ENCODE measurements at regions not wholly inside any gene's neighbourhood (a gene's known extent, or its start where the extent isn't known, plus 50 kb on each side); places are given as distances from the start of the nearest gene placed in this dataset.

GRCh38 chr2:38131676-38132075, 55.7 kb upstream of the CYP1B1 start:
- H3K4me3 ChIP-seq (ENCODE audit: insufficient read depth, low read length): no peak overlapping the region
- TF ChIP-seq, protein P1, sequence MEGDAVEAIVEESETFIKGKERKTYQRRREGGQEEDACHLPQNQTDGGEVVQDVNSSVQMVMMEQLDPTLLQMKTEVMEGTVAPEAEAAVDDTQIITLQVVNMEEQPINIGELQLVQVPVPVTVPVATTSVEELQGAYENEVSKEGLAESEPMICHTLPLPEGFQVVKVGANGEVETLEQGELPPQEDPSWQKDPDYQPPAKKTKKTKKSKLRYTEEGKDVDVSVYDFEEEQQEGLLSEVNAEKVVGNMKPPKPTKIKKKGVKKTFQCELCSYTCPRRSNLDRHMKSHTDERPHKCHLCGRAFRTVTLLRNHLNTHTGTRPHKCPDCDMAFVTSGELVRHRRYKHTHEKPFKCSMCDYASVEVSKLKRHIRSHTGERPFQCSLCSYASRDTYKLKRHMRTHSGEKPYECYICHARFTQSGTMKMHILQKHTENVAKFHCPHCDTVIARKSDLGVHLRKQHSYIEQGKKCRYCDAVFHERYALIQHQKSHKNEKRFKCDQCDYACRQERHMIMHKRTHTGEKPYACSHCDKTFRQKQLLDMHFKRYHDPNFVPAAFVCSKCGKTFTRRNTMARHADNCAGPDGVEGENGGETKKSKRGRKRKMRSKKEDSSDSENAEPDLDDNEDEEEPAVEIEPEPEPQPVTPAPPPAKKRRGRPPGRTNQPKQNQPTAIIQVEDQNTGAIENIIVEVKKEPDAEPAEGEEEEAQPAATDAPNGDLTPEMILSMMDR (IDR thresholded peaks at IDR 0.05; ENCODE audit: extremely low read depth, low read depth, low read length): no peak
- H3K36me3 ChIP-seq (ENCODE audit: insufficient read depth, low read length): no peaks in the 10 kb centered on the region
- H3K27ac ChIP-seq (ENCODE audit: low read depth, low read length): no peak overlapping the region
- H3K4me2 ChIP-seq (ENCODE audit: insufficient read depth, low read length): no peak overlapping the region
- peaks cover 4% of the 10 kb centered on the region for H3K4me1 ChIP-seq (ENCODE audit: insufficient read depth, low read length)
- no peaks in the 10 kb centered on the region for H3K79me2 ChIP-seq (ENCODE audit: insufficient read depth, low read length)
- DNase-seq (ENCODE audit: insufficient read length, low spot score, missing footprints): no peak
- no peaks in the 10 kb centered on the region for H3K9me3 ChIP-seq (ENCODE audit: low read depth, low read length)
- H3K27me3 ChIP-seq (ENCODE audit: insufficient read depth, low read length): no peaks in the 10 kb centered on the region
- H2AFZ ChIP-seq (ENCODE audit: low read length): no peak overlapping the region
- H4K20me1 ChIP-seq (ENCODE audit: insufficient read depth, low read length): no peaks in the 10 kb centered on the region

- no peak for DNase-seq (ENCODE audit: insufficient read length, low spot score, missing footprints)
- Histone ChIP-seq H3K4me1 (ENCODE audit: insufficient read depth, low read length) (peaks cover 5% of the 10 kb centered on the region), H4K20me1 (ENCODE audit: insufficient read depth, low read length) (no peaks in the 10 kb centered on the region), H3K27ac (ENCODE audit: low read depth, low read length) (no peak overlapping the region), H3K27me3 (ENCODE audit: insufficient read depth, low read length) (no peaks in the 10 kb centered on the region), H3K4me2 (ENCODE audit: insufficient read depth, low read length) (no peak overlapping the region), H3K9me3 (ENCODE audit: low read depth, low read length) (no peaks in the 10 kb centered on the region), H3K36me3 (ENCODE audit: insufficient read depth, low read length) (no peaks in the 10 kb centered on the region), H3K79me2 (ENCODE audit: insufficient read depth, low read length) (no peaks in the 10 kb centered on the region), H3K4me3 (ENCODE audit: insufficient read depth, low read length) (no peak overlapping the region), H2AFZ (ENCODE audit: low read length) (no peak overlapping the region)
- TF ChIP-seq, protein P1 (IDR thresholded peaks at IDR 0.05; ENCODE audit: extremely low read depth, low read depth, low read length): no peak
Measured at GRCh38 chr2:38130876-38131275, 54.9 kb upstream of the CYP1B1 start.

DNA sequence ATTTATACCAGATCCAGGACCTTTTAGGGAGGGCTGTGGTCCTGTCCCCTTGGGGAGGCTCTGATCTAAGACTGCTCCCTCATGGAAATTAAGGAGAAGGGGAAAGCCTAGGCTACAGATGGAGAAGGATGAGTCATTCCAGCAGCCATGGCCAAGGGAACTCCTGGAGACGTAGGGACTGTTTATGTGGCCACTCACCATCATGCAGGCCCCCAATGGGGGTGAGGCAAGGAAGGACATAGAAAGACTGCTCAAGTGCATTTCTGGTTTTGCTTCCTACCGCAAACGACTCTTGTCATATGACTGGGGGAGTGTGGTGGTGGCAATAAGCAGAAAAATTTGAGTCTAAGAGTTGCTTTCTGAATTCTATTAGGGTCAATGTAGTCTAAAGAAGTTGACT, 54.0 kb upstream of the CYP1B1 start:
- no peak overlapping the region for H3K4me3 ChIP-seq (ENCODE audit: insufficient read depth, low read length)
- H2AFZ ChIP-seq (ENCODE audit: low read length): no peak overlapping the region
- no peak overlapping the region for H3K27ac ChIP-seq (ENCODE audit: low read depth, low read length)
- no peaks in the 10 kb centered on the region for H4K20me1 ChIP-seq (ENCODE audit: insufficient read depth, low read length)
- DNase-seq (ENCODE audit: insufficient read length, low spot score, missing footprints): no peak
- no peak overlapping the region for H3K4me2 ChIP-seq (ENCODE audit: insufficient read depth, low read length)
- H3K4me1 ChIP-seq (ENCODE audit: insufficient read depth, low read length): peaks cover 6% of the 10 kb centered on the region
- no peaks in the 10 kb centered on the region for H3K36me3 ChIP-seq (ENCODE audit: insufficient read depth, low read length)
- H3K27me3 ChIP-seq (ENCODE audit: insufficient read depth, low read length): no peaks in the 10 kb centered on the region
- H3K9me3 ChIP-seq (ENCODE audit: low read depth, low read length): no peaks in the 10 kb centered on the region
- TF ChIP-seq, protein P1 (IDR thresholded peaks at IDR 0.05; ENCODE audit: extremely low read depth, low read depth, low read length): no peak
- no peaks in the 10 kb centered on the region for H3K79me2 ChIP-seq (ENCODE audit: insufficient read depth, low read length)

- no peak overlapping the region for H3K4me2 ChIP-seq (ENCODE audit: insufficient read depth, low read length)
- H3K79me2 ChIP-seq (ENCODE audit: insufficient read depth, low read length): no peaks in the 10 kb centered on the region
- H3K4me1 ChIP-seq (ENCODE audit: insufficient read depth, low read length): peaks cover 6% of the 10 kb centered on the region
- H3K27ac ChIP-seq (ENCODE audit: low read depth, low read length): no peak overlapping the region
- no peaks in the 10 kb centered on the region for H3K9me3 ChIP-seq (ENCODE audit: low read depth, low read length)
- no peak overlapping the region for H2AFZ ChIP-seq (ENCODE audit: low read length)
- H4K20me1 ChIP-seq (ENCODE audit: insufficient read depth, low read length): no peaks in the 10 kb centered on the region
- no peak for DNase-seq (ENCODE audit: insufficient read length, low spot score, missing footprints)
- no peaks in the 10 kb centered on the region for H3K36me3 ChIP-seq (ENCODE audit: insufficient read depth, low read length)
- no peaks in the 10 kb centered on the region for H3K27me3 ChIP-seq (ENCODE audit: insufficient read depth, low read length)
- TF ChIP-seq, protein P1 (IDR thresholded peaks at IDR 0.05; ENCODE audit: extremely low read depth, low read depth, low read length): no peak
- H3K4me3 ChIP-seq (ENCODE audit: insufficient read depth, low read length): no peak overlapping the region
Measured at GRCh38 chr2:38129481-38129880, 53.5 kb upstream of the CYP1B1 start.

All from osteoblast (primary cell).